ENCODE measurements at regions not wholly inside any gene's neighbourhood (a gene's known extent, or its start where the extent isn't known, plus 50 kb on each side); places are given as distances from the start of the nearest gene placed in this dataset.
"Not testable (repeated sequence)": the region's sequence is repeated elsewhere in the genome, so short reads cannot be mapped to it uniquely, and the experiment has no call there.

DNA sequence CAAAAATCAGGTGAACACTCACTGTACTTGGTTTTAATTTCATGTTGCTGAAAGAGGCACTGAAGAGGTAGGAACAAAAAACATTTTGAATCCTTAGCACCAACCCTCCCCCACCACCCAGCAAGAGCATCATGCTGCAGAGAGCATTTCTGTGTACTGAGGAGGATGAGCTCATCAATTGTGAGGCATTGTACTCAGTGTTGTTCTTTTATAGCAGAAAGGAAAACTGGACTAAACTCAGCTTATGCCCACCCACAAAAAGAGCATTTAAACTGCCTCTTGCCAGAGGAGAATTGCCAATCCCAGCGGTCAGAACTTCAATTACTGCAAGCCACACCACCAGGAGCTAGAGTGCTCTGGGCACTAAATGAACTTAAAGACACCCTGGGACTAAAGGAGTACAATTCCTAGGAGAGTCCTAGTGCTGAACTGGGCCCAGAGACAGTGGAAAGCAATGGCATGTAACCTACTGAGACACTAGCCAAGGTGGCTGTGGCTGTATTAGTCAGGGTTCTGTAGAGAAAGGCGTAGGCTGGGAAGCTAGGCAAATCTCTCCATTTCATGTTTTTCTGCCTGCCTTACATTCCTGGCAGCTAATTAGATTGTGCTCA lies 280.7 kb upstream of the KLHL4 start:
- no peak for DNase-seq

DNA sequence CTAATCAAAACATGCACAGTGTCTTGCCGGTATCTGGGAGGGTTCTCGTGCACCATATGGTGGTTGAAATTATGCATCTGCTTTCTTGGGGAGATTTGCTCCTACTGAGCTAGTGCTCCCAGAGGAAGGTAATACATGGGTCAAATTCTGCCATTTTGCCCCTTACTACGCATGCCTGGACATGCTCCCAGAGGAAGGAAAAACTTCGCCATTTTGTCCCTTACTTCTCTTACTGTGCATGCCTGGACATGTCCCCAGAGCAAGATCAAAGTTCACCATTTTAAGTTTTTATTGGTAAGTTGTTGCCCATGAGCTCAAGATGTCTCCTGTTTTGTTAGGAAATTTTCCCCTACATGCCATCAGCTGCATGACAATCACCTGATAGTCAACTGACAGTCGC lies 252.1 kb upstream of the KLHL4 start:
- no peak for DNase-seq

DNA sequence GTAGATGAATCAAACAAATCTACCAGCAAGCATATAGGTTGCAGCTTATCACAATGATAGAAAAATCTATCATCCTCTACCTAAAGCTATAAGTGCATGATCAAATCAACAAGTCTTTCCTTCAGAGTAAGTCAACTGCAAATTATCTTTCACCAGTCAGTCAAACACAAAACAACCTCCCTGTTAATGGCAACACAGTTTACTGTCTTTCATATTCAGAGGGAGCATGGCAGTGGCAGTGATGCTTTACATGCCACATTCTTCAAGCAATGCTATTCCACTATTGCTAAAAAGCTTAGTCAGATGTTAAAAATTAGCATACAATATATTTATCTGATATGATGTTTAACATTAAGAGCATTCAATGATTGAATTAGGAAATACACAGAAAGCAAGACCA lies 245.1 kb upstream of the KLHL4 start:
- DNase-seq, result no peak

DNA sequence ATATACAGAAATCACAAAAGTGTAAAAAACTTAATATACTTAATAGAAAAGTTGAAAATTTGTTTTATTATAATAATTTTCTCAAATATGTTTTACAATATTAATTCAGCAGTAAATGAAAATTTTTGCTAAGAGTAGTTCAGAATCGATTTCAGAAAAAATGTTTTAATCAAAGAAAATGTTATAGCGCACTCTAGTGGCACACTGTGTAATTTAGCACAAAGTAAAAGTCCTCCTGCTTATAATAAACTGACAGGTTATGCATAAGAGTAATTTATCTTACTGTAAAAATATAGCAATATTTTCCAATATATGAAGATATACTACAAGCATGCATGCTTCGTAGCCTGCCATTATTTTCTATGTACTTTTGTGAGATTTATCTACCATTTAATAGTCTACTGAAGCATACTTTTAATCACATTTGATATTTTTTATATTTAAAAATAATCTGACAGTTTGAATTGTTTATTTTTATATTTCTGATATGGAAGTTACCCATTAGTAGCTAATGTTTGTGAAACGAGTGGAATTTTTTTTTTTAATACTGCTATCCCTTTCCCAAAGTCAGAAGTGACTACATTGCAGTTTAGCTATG lies 217.9 kb upstream of the KLHL4 start:
- DNase-seq, result no peak

DNA sequence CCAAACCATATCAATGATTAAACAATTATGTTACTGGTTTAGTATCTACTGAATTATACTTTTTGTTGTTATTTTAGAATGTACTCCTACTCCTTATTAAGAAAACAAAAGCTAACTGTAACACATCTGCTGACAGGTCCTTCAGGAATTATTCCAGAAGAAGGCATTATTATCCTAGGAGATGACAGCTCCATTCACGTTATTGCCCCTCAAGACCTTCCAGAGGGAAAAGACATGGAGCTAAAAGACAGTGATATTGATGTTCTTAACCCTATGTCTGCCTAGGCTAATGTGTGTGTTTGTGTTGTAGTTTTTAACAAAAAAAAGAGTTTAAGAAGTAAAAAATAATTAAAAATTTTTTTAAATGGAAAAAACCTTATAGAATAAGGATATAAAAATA lies 206.8 kb upstream of the KLHL4 start:
- no peak for DNase-seq

DNA sequence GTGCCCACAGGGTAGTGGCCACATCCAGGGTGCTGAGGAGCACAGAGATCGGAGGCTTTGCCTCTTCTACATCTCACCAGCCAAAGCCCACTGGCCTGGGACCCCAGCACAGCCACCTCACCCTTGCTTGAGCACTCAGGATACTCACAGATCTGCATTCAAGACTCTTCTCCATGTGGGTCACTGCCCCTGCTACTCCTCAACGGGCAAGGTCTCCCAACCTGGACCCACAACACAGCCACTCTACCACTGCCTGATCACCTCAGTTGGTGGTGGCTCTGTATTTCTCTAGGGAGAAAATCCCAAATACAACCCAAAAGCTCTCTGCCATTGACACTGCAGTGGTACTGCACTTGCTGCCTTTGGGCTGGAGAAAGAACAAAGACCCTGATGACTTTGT lies 190.3 kb upstream of the KLHL4 start:
- DNase-seq, result no peak

DNA sequence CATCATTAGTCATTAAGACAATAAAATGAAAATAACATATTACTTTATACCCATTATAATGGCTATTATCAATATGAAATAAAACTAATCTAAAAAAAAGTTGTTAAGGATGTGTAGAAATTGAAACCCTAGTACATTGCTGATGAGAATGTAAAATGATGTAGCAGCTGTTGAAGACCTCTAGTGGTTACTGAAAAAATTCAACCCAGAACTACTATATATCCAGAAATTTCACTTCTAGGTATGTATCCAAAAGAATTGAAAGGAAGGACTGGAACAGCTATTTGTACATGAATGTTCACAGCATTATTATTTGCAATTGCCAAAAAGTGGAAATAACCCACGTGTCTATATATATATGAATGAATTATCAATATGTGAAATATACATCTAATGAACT lies 180.3 kb upstream of the KLHL4 start:
- DNase-seq, result no peak

DNA sequence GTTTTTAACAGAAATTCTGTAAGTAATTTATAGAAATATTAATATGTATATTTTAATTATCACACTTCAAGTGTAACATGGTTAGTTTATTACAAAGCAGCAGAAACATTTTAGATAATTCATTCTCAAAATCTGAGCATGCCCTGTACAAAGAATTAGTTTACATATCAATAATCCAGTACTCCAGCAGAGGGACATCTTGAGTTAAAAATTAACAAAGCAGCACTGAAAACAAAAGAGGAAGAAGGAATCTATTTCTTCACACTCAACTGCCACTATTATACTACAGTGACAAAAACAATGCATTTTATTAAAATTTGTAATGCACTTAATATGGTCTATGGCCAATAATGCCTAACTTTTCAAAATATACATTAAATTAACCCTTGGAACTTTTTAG lies 179.1 kb upstream of the KLHL4 start:
- DNase-seq, result peak; percentile 4

DNA sequence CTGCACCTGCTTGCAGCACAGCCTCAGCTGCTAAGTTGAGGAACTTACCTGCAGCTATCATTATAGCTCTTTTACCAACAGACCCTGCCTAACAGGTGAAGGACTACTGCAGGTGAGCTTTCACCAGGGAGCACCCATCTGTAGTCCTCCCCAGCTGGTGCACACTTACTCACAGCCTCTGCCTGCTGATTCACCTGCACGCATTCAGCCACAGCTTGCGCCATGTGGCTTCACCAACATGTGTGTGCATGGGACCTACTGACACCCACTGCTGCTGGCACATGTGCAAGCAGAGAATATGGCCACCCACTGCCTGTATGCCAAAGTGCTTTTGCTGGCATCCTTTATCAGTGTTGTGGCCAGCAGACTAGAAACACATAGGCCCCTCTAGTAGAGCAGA lies 146.7 kb upstream of the KLHL4 start:
- no peak for DNase-seq

DNA sequence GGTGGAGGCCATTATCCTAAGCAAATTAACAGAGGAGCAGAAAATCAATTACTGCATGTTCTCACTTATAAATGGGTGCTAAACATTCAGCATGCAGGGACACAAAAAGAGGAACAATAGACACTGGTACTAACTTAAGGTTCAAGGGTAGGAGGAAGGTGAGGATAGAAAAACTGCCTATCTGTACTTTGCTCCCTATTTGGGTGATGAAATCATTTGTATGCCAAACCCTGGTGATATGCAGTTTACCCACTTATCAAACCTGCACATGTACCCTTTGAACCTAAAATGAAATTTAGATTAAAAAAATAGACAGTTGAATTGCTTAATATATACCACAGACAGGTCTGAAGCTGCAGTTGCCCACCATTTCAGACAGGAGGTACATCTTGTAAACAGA lies 143.3 kb upstream of the KLHL4 start:
- no peak for DNase-seq

DNA sequence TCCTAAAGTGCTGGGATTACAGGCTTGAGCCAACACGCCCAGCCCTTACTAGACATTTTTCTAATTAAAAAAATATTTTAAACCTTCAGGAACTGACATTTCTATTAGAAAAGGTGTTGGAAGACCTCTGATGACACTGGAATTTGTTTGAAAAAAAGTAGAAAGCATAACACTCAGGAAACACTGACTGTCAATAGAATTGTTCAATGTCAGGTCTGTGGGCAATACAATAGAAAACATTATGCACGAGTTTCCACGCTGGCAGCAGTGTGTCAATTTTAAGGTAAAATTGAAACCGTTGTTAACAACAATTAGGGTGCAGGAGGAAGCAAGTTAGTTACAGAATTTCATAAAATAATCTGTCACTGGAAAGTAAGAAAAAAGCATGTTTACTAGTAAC lies 140.7 kb upstream of the KLHL4 start:
- DNase-seq, result no peak

DNA sequence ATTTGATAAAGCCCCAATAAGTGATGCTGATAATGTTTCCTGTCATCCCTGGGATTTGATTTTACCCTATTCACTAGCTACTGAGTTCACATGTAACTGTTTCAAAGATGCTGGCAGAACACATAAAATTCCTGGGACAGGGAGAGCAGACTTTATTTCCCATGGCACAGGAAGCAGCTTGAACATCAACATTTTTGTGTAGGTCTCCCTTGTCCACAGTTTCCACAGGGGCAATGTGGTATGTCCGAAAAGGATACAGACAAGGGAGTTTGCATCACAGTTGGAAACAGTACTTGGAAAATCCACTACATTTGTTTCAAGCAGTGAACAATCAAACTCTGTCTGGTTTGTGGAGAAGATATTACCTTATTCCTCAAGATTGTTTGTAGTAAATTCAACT lies 129.2 kb upstream of the KLHL4 start:
- DNase-seq, result no peak

DNA sequence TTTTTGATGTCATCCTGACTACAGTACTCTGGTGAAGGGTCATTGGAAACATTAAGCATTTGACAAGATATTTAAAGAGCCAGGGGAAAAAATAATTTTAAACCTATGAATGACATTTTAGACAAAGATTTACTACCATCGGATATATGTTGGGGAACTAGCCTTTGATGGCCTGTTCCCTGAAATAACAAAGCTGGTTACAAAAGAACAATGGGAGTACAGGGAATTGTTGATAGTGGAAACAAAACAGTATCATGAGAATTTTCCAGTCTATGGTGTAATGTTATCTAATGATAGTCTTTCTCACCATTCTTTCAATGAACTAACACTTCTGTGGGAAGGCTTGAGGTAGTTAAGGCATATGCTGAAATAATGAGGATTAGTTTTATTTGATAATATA lies 125.9 kb upstream of the KLHL4 start:
- DNase-seq, result no peak

DNA sequence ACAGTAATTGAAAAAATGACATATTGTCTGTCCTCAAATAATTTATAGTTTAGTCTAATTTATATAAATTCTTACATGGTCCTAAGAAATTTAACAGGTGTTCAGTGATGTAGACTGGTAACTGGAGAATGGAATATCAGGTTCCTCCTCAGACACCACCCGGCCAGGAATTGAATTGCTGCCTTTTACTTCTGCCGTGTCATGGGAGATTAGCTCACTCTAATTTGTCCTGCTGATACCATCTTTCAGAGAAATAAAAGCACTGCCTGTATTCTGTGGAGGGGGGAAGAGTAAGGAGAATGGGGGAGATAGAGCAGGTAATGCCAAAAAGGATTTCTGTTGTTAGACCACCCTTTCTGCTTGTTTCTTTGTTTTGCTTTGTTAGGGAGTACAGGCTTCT lies 125.2 kb upstream of the KLHL4 start:
- no peak for DNase-seq

DNA sequence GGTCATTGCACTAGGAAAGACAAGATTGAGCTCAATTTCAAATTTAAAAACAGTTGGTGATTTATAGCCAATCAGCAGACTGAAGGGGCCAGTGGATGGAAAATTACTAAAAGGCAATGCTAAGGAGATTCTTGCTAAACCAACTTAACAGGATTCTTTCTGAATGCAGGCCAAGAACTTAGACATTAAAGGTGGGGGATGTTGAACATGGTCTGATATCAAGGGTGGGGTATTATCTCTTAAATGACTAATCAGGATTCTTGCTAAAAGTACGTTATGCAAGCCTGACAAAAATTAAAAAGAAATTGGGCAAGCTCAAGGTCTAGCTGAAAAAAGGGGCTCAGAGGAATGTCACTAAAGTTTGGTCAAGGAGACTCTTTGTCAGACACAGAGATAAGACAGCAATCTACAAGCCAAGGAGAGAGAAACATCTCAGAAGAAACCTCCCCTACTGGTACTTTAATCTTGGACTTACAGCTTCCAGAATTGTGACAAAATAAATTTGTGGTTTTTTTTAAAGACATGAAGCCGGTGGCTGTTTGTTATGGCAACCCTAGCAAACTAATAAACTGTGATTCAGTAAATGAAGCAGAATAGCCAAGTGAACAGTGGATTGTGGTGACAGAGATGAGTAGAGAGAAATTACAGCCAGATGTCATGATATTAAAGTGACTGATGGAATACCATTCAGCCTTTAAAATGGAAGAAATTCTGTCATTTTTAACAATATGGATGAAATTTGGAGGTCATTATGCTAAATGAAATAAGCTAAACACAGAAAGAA lies 120.3 kb upstream of the KLHL4 start:
- DNase-seq, result no peak

DNA sequence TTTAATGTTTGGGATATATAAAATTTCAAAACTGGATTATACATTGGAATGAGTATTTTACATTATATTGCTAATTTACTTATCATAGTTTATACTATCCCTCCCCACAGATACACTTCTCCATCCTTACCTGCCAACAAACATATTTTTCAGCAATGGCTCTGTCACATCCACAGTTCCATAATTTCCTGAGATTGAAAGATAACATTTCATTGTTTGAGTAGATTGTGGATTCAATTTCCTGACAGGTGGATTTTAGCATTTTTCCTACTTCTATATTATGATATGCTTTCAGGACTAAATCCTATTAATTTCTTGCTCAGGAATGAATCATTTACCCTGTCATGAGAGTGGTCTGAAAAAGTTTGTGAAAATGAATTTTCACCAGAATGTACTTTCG lies 115.3 kb upstream of the KLHL4 start:
- DNase-seq, result no peak

DNA sequence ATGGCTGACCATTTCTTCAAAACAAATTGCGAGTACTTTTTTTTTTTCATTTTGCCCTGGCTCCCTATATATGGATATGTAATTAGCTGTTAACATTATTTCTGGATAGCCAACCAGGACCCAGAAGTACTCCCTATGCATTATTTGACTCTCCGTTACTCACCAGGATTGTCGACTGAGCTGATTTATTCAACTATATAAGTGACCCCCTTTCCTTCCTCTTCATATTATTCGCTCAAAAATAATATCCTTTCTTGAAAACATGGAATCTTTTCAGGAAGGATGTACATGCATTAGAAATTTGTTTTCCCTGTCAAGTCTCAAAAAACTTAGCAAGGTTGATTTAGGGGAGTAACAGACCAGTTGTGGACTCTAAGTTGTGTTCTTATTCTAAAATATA lies 114.1 kb upstream of the KLHL4 start:
- DNase-seq, result no peak

DNA sequence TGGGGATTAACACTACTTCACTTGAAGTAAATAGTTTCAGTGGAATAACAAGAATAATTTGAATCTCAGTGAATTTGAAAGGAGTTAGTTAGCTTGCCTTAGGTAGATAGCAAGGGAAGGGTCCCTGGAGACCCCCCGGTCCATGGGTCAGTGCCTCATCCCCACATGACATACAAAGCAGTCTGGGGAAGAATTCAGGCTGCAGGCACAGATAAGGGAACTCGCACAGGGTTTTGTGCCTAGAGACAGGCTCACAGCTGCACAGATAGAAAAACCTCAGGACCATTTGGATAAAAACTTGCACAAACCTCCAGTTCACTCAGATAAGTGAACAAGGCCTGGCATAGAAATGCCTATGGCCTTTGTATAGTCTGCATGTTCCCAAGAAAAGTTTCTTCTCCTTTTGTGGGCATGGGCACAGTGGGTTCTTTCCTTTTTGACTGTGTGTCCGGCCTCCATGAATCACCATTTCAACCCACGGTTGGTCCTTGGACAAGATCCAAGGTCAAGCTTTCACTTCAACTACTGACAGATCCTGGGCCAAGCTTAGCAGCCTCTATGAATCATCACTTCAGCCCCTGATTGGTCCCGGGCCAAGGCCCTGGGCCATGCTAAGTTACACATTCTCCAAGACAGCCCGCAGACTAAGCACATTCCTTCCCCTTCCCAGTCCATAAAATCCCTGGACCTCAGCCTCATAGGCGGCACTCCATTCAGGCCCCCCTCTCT lies 108.3 kb upstream of the KLHL4 start:
- DNase-seq, result no peak

DNA sequence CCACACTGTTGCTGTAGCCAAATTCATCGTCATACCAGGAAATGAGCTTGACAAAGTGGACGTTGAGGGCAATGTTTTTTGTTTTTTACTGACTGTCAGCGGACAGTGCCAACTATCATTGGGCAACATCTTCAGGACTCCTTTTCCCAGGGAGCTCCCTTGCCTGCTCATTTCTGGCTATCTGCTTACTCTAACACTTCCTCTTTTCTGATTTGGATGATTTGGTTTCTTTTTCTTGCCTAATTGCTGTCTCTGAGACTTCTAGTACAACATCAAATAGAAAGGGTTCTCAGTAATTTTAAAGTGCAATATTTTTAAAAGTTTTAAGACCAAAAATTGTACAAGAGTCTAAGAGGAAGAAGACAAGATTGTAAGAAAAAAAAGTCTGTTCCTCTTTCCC lies 92.0 kb upstream of the KLHL4 start:
- DNase-seq, result no peak

DNA sequence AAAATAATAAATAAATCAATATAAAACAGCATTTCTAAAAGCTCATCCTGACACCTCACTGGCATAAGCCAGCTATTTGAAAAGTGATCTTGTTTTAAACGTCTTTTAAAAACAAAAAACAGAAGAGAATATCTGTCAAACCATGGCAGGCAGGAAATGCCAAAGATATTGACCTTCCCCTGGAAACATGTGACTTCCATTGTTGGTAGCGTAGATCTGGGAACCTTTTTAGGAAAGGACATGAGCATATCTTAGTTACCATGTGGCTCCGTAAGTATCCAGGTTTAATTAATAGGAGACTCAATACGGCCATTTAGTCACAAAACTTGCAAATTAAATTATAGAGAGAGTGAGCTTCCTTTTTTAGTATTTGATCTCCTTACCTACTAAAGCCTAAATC lies 83.0 kb upstream of the KLHL4 start:
- no peak for DNase-seq

DNA sequence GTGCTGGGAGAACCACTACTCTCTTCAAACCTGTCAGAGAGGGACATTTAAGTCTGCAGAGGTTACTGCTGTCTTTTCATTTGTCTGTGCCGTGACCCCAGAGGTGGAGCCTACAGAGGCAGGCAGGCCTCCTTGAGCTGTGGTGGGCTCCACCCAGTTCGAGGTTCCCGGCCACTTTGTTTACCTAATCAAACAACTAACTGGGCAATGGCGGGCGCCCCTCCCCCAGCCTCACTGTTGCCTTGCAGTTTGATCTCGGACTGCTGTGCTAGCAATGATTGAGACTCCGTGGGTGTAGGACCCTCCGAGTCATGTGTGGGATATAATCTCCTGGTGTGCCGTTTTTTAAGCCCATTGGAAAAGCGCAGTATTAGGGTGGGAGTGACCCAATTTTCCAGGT lies 69.0 kb upstream of the KLHL4 start:
- not testable (repeated sequence) for DNase-seq

DNA sequence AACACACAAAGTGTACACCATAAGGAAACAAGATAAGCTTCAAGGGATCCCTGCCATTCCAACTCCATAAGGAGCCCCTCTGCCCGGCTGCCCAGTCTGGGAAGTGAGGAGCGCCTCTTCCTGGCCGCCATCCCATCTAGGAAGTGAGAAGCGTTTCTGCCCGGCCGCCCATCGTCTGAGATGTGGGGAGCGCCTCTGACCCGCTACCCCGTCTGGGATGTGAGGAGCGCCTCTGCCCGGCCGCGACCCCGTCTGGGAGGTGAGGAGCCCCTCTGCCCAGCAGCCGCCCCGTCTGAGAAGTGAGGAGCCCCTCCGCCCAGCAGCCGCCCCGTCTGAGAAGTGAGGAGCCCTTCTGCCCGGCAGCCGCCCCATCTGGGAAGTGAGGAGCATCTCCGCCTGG lies 51.8 kb upstream of the KLHL4 start:
- DNase-seq, result not testable (repeated sequence)
